22Rv1 (cell line): ENCODE measurements at regions not wholly inside any gene's neighbourhood (a gene's known extent, or its start where the extent isn't known, plus 50 kb on each side); places are given as distances from the start of the nearest gene placed in this dataset.

Experiments used
- ZFX ChIP-seq: fragments of 450-650 bp; IDR thresholded peaks from 2 replicates; pipeline ENCODE4 v1.6.1; 2017; ENCODE audit warnings: antibody characterized with exemption, borderline replicate concordance
- TF ChIP-seq, protein P1 (sequence below): fragments of 450-650 bp; IDR thresholded peaks from 2 replicates; pipeline ENCODE4 v1.5.1; 2017; ENCODE audit warnings: mild to moderate bottlenecking

DNA sequence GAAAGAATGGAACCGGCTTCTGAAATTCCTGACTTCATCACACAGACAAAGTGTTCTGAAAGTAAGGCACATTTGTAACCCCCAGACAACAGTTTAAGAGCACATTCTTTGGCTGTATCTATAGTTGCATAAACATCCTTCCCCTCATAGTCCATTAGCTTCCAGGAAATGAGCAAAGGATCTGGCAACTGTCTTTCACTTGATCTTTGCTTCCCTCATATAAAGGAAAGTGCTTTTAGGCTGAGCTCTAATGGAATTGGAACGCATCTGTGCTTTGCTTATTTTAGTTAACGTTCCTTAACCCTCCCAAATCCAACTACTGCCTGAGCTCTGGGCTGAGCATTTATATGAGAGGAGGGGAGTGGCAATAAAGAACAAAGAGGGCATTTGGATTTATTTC lies 76.9 kb upstream of the API5 start:
- TF ChIP-seq, protein P1, sequence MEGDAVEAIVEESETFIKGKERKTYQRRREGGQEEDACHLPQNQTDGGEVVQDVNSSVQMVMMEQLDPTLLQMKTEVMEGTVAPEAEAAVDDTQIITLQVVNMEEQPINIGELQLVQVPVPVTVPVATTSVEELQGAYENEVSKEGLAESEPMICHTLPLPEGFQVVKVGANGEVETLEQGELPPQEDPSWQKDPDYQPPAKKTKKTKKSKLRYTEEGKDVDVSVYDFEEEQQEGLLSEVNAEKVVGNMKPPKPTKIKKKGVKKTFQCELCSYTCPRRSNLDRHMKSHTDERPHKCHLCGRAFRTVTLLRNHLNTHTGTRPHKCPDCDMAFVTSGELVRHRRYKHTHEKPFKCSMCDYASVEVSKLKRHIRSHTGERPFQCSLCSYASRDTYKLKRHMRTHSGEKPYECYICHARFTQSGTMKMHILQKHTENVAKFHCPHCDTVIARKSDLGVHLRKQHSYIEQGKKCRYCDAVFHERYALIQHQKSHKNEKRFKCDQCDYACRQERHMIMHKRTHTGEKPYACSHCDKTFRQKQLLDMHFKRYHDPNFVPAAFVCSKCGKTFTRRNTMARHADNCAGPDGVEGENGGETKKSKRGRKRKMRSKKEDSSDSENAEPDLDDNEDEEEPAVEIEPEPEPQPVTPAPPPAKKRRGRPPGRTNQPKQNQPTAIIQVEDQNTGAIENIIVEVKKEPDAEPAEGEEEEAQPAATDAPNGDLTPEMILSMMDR, result no peak
- no peak for TF ChIP-seq ZFX
